Keratinocyte (primary cell): ENCODE measurements at regions not wholly inside any gene's neighbourhood (a gene's known extent, or its start where the extent isn't known, plus 50 kb on each side); places are given as distances from the start of the nearest gene placed in this dataset.
A peak's percentile ranks its signal among the peaks of the same experiment; 100 is the strongest.

Experiments used
- DNase-seq: peaks from one replicate; pipeline ENCODE4 v3.0.0-alpha.2; 2011; ENCODE audit warnings: low read depth, missing footprints, low spot score
- FAIRE-seq: peaks from 2 replicates; lab custom pipeline; 2011; peaks lifted over from hg19 to GRCh38; lab: Jason Lieb, UNC
- H2AFZ ChIP-seq: 2 replicates; pipeline ENCODE4 v1.6.0; 2012; ENCODE audit warnings: low read length, control low read depth, inconsistent platforms; ENCODE audit not compliant: control insufficient read depth
- H3K27ac ChIP-seq: 2 replicates; pipeline ENCODE4 v1.5.1; 2011; ENCODE audit warnings: low read length; ENCODE audit not compliant: control insufficient read depth, insufficient read depth
- H3K27me3 ChIP-seq: 3 replicates; pipeline ENCODE4 v1.6.0; 2011; ENCODE audit warnings: low read length; ENCODE audit not compliant: control insufficient read depth, insufficient read depth; ENCODE audit errors: extremely low read depth
- H3K36me3 ChIP-seq, 2 experiments: 2 replicates in 1 of 2; 3 replicates in 1 of 2; pipeline ENCODE4 v1.5.1; 2011; ENCODE audit warnings: low read length in 2 of 2, mild to moderate bottlenecking in 1 of 2; ENCODE audit not compliant: control insufficient read depth in 2 of 2, insufficient read depth in 2 of 2; ENCODE audit errors: extremely low read depth in 1 of 2
- H3K4me1 ChIP-seq: 3 replicates; pipeline ENCODE4 v1.5.1; 2011; ENCODE audit warnings: low read length; ENCODE audit not compliant: control insufficient read depth, insufficient read depth; ENCODE audit errors: extremely low read depth
- H3K4me2 ChIP-seq: 3 replicates; pipeline ENCODE4 v1.6.0; 2011; ENCODE audit warnings: low read depth, low read length; ENCODE audit not compliant: control insufficient read depth, insufficient read depth; ENCODE audit errors: extremely low read depth
- H3K4me3 ChIP-seq, 3 experiments: fragments of 200-600 bp in 1 of 3; sonication (generic) in 1 of 3; 2 replicates in 2 of 3; 3 replicates in 1 of 3; pipeline ENCODE4 v1.5.1; 2011 to 2016; ENCODE audit warnings: low read length in 3 of 3, mild to moderate bottlenecking in 3 of 3, control low read depth in 2 of 3, inconsistent platforms in 1 of 3, low read depth in 1 of 3, mixed read lengths in 1 of 3, mixed run types in 1 of 3, moderate library complexity in 1 of 3; ENCODE audit not compliant: control insufficient read depth in 2 of 3, insufficient read depth in 2 of 3; ENCODE audit errors: extremely low read depth in 1 of 3
- H3K79me2 ChIP-seq: 2 replicates; pipeline ENCODE4 v1.6.0; 2012; ENCODE audit warnings: low read length; ENCODE audit not compliant: control insufficient read depth, insufficient read depth
- H3K9ac ChIP-seq: 3 replicates; pipeline ENCODE4 v1.6.0; 2011; ENCODE audit warnings: low read length; ENCODE audit not compliant: control insufficient read depth, insufficient read depth; ENCODE audit errors: extremely low read depth
- H3K9me1 ChIP-seq: 3 replicates; pipeline ENCODE4 v1.6.0; 2011; ENCODE audit warnings: low read length; ENCODE audit not compliant: control insufficient read depth, insufficient read depth; ENCODE audit errors: extremely low read depth
- H3K9me3 ChIP-seq: 2 replicates; pipeline ENCODE4 v1.5.1; 2012; ENCODE audit warnings: low read depth, low read length; ENCODE audit not compliant: control insufficient read depth
- H4K20me1 ChIP-seq: 3 replicates; pipeline ENCODE4 v1.6.0; 2011; ENCODE audit warnings: low read length; ENCODE audit not compliant: control insufficient read depth, insufficient read depth; ENCODE audit errors: extremely low read depth
- EZH2 ChIP-seq: IDR thresholded peaks from one replicate; pipeline ENCODE4 v1.6.1; 2012; ENCODE audit warnings: inconsistent platforms, mild to moderate bottlenecking, low read length, moderate library complexity
- dilution Hi-C: fragments of 300-500 bp; cut with MboI; formaldehyde crosslinking; loops from one replicate; pipeline ENCODE4 v1.7.0; 2020; ENCODE audit warnings: low sequenced_read_pairs; ENCODE audit not compliant: extremely low pct_ligation_motif_present
- TF ChIP-seq, protein P1 (sequence below), 3 experiments: IDR thresholded peaks in 1 of 3; conservative IDR thresholded peaks in 1 of 3; optimal IDR thresholded peaks in 1 of 3; 2 replicates in 2 of 3; 3 replicates in 1 of 3; pipeline versions ENCODE3 to v1.5.1; 2011; ENCODE audit warnings: low read length in 3 of 3, mild to moderate bottlenecking in 3 of 3, moderate library complexity in 2 of 3, control low read depth in 1 of 3, inconsistent platforms in 1 of 3; ENCODE audit not compliant: insufficient read depth in 2 of 3; ENCODE audit errors: extremely low read depth in 1 of 3

DNA sequence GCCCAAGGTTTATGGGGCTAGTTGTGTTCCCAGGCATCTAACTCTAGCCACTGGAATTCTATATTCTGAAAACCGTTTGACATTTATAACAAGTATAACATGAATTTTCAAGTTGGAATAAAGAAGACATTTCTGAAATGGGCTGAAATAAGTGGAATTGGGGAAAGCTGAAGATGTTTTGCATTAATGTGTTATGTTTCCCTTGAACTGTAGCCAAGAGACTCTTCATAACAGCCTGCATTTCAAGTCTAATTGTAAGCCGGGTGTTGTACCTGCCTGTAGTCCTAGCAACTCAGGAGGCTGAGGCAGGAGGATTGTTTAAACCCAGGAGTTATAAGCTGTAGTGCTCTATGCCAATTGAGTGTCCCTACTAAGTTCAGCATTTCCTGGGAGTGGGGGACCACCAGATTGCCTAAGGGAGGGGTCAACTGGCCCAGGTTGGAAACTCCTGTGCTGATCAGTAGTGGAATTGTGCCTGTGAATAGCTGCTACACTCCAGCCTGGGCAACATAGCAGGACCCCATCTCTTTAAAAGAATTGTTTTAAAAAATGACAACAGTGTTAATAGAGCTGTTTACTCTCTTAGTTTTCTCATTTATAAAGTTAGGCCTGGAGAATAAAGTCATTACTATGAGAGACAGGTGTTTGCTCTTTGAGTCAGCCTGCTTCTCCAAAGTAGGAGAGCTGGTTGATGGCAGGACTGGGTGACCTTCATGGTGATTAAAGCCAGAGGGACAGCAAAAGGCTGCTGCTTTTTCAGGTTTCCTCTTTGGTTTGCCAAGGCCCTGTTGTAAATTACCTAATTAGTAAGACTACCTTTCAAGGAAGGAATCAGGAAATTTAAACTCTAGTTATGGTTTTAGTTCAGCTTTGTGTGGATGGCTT lies 483.6 kb upstream of the RGS6 start:
- no peak overlapping the region for H3K27ac ChIP-seq
- TF ChIP-seq EZH2, result no peak
- TF ChIP-seq, protein P1, sequence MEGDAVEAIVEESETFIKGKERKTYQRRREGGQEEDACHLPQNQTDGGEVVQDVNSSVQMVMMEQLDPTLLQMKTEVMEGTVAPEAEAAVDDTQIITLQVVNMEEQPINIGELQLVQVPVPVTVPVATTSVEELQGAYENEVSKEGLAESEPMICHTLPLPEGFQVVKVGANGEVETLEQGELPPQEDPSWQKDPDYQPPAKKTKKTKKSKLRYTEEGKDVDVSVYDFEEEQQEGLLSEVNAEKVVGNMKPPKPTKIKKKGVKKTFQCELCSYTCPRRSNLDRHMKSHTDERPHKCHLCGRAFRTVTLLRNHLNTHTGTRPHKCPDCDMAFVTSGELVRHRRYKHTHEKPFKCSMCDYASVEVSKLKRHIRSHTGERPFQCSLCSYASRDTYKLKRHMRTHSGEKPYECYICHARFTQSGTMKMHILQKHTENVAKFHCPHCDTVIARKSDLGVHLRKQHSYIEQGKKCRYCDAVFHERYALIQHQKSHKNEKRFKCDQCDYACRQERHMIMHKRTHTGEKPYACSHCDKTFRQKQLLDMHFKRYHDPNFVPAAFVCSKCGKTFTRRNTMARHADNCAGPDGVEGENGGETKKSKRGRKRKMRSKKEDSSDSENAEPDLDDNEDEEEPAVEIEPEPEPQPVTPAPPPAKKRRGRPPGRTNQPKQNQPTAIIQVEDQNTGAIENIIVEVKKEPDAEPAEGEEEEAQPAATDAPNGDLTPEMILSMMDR (optimal IDR thresholded peaks at IDR 0.05 in 1 of 3, IDR thresholded peaks at IDR 0.05 in 1 of 3, conservative IDR thresholded peaks at IDR 0.05 in 1 of 3; ENCODE audit: extremely low read depth in 1 of 3, insufficient read depth in 2 of 3, low read length in 3 of 3), result no peak
- no peak for DNase-seq

DNA sequence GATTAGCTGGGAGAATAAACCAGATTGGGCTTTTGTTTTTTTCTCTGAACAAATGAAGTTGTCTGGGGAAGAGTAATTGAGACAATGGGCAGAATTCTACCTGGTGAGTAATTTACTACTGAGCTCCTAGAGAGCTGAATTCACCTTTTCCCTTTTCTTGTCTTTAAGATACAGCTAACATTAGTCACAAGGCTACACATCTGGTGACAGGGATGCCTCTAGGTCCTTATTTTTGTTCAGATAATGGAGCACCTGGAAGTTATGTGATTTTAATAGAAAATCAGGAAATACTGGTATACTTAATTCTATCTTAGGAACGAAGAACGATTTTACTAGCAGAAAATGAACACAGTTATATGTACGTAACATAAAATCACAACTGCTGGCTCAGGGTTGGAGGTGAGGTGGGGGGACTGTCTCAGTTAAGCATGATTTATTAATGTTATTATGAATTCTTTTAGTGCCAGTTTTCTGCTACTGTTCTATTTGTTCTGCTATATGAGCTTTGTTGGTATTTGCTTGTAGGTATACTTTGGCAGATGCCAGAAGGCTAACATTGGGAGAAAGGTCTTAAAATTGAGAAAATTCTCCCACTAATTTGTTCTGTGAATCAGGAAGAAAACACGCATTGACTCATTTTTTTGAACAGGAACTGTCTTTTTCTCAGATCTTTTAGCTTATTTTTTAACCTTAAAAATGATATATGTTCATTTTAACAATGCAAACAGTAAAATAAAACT lies 482.7 kb upstream of the RGS6 start:
- Histone ChIP-seq H3K9me3 (no peaks in the 10 kb centered on the region), H3K27ac (no peak overlapping the region), H3K79me2 (peaks cover 9% of the 10 kb centered on the region), H3K4me2 (no peak overlapping the region), H3K9ac (no peak overlapping the region), H2AFZ (no peak overlapping the region), H3K36me3 (no peaks in the 10 kb centered on the region), H3K4me3 (no peak overlapping the region), H3K4me1 (peaks cover 8% of the 10 kb centered on the region), H4K20me1 (no peaks in the 10 kb centered on the region), H3K9me1 (no peaks in the 10 kb centered on the region), H3K27me3 (no peaks in the 10 kb centered on the region)
- dilution Hi-C loops, result no loop called here
- peak; percentile 9 for FAIRE-seq
- no peak for DNase-seq
- TF ChIP-seq, protein P1 (optimal IDR thresholded peaks at IDR 0.05 in 1 of 3, IDR thresholded peaks at IDR 0.05 in 1 of 3, conservative IDR thresholded peaks at IDR 0.05 in 1 of 3; ENCODE audit: extremely low read depth in 1 of 3, insufficient read depth in 2 of 3, low read length in 3 of 3), result no peak
- no peak for TF ChIP-seq EZH2

More for the DNA sequence above, 483.6 kb upstream of the RGS6 start:
- Histone ChIP-seq H2AFZ (no peak overlapping the region), H3K4me1 (peaks cover 8% of the 10 kb centered on the region), H3K9me3 (no peaks in the 10 kb centered on the region), H3K9me1 (no peaks in the 10 kb centered on the region), H4K20me1 (no peaks in the 10 kb centered on the region), H3K27me3 (no peaks in the 10 kb centered on the region), H3K79me2 (peaks cover 8% of the 10 kb centered on the region), H3K4me3 (no peak overlapping the region), H3K36me3 (no peaks in the 10 kb centered on the region), H3K9ac (no peak overlapping the region), H3K4me2 (no peak overlapping the region)
- peak; percentile 48 for FAIRE-seq
- dilution Hi-C loops, result no loop called here
